ENCODE measurements at regions not wholly inside any gene's neighbourhood (a gene's known extent, or its start where the extent isn't known, plus 50 kb on each side); places are given as distances from the start of the nearest gene placed in this dataset.
"Not testable (repeated sequence)": the region's sequence is repeated elsewhere in the genome, so short reads cannot be mapped to it uniquely, and the experiment has no call there.

- no peak for DNase-seq
Observed at GRCh38 chr3:69688400-69688799, 50.9 kb upstream of the MITF start.

- DNase-seq: no peak
Observed at GRCh38 chr3:69687641-69688040, 51.6 kb upstream of the MITF start.

DNA sequence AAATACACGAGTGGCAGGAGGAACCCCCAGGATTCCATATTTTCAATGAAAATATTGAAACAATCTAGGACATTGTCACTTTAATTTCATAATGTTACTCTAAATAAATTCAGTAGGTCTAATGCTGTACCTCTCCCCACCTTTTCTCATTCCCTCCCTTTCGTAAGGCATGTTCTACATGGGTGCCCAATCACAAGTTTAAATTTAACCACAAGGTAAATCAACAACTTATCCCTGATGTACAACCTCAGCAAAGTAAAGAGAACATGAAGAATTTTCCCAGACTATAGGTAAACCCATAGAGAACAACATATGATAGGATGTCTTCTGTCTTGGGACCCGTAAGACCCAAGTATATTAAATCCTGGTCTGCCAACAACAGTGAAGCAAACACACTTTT is 53.2 kb upstream of the MITF start:
- no peak for DNase-seq

- no peak for DNase-seq
Observed at GRCh38 chr3:69684309-69684961, 54.8 kb upstream of the MITF start.

- no peak for DNase-seq
Observed at GRCh38 chr3:69683082-69683806, 56.0 kb upstream of the MITF start.

DNA sequence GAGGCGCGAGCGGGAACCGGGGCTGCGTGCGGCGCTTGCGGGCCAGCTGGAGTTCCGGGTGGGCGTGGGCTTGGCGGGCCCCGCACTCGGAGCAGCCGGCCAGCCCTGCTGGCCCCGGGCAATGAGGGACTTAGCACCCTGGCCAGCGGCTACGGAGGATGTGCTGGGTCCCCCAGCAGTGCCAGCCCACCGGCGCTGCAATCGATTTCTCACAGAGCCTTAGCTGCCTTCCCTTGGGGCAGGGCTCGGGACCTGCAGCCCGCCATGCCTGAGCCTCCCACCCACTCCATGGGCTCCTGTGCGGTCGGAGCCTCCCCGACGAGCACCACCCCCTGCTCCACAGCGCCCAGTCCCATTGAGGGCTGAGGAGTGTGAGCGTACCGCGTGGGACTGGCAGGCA is 61.8 kb upstream of the MITF start:
- DNase-seq: not testable (repeated sequence)

GRCh38 chr3:69675786-69676530 is 63.3 kb upstream of the MITF start:
- DNase-seq: no peak

- DNase-seq: no peak
Observed at GRCh38 chr3:69674752-69675151, 64.5 kb upstream of the MITF start.

DNA sequence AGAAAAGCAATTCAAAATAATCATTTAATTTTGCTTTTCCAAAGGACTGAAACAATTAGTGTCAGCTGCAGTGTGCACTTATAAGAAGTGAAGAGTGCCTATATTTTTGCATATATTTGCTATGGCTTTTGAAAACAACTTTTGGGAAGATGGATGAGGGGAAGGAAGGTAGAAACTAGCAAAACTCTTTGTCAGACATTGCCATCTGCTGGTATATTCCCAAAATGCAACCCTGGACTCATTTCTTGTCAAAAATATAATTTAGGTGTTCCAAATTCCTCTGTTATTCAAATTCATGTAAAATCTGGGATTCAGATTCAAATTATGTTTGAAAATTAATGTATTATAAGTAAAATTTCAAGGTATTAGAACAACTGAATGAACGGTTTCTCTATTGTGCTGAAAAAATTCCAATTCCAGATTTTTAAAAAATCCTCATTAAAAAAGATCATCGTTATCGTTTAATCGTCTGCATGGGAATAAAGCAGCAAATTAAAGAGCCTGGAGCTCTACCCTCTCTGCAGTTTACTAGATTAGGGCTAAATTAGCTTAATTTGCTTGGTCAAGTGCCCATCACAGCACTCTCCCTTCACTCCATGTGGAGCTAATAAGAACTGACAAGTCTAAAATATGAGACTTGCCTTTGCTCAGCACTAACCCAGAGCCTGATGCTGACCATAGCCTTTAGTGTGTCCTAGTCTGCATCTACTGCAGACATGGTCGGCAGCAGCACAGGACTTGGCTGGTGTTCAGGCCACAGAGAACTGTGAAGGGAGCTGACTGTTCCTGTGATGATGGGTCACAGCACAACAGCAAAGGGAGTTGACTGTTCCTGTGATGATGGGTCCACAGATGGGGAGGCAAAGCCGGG is 67.9 kb upstream of the MITF start:
- peak; percentile 39 for DNase-seq

DNA sequence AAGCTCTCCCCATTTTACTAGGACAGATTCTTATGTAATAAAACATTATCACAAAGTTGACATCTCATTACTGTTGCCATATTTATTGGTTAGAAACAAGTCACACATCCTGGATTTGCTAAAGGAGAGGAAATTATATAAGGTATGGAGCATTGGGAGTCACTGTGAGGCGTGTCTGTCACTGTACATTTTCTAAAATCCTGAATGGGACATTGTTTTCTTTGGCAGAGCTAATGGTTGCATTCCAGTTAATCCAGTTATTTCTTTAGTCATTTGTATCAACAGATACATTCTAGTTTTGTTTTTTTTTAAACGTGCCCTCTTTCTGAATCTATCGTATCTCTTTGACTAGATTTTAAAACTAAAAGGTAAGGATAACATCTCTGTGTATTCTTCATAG is 70.2 kb upstream of the MITF start:
- DNase-seq: no peak

DNA sequence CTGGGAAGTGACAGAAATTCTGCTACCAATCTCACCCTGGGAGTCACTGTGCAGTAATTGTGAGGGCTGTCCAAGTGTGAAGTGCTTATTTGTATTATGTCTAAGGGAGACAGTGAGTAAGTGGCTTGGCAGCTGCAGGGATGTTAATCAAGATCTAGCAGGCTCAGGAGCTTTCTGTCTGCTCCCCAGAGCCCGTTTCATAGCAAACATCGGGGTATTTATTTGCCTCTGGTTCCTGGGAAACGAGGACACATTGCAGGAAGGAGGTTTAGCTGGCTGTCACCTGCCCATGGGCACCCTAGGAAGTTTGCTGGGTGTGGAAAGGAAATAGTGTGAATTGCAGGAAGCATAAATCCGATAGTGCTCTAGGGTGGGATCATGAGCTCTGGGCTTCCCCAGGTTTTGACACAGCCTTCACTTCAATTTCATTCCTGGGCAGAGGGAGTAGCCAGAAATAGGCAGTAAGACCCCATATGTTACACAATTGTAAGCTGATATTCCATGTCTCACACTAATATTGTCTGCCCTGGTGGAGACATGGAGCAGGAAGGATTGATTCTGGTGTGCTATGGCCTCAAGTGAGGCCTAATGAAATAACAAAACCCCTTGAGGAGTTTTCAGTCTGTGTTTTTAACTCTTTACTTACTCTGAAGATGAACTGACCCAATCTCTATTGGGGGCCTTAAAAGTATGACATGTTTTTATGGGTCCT is 74.1 kb upstream of the MITF start:
- DNase-seq: no peak

- no peak for DNase-seq
Observed at GRCh38 chr3:69660631-69661030, 78.6 kb upstream of the MITF start.

- DNase-seq: no peak
Observed at GRCh38 chr3:69659180-69659910, 79.9 kb upstream of the MITF start.

- DNase-seq: no peak
Observed at GRCh38 chr3:69658514-69659140, 80.6 kb upstream of the MITF start.

GRCh38 chr3:69657030-69657429 is 82.2 kb upstream of the MITF start:
- DNase-seq: not testable (repeated sequence)

GRCh38 chr3:69651765-69652164 is 87.5 kb upstream of the MITF start:
- DNase-seq: no peak

GRCh38 chr3:69650066-69650419 is 89.2 kb upstream of the MITF start:
- no peak for DNase-seq

DNA sequence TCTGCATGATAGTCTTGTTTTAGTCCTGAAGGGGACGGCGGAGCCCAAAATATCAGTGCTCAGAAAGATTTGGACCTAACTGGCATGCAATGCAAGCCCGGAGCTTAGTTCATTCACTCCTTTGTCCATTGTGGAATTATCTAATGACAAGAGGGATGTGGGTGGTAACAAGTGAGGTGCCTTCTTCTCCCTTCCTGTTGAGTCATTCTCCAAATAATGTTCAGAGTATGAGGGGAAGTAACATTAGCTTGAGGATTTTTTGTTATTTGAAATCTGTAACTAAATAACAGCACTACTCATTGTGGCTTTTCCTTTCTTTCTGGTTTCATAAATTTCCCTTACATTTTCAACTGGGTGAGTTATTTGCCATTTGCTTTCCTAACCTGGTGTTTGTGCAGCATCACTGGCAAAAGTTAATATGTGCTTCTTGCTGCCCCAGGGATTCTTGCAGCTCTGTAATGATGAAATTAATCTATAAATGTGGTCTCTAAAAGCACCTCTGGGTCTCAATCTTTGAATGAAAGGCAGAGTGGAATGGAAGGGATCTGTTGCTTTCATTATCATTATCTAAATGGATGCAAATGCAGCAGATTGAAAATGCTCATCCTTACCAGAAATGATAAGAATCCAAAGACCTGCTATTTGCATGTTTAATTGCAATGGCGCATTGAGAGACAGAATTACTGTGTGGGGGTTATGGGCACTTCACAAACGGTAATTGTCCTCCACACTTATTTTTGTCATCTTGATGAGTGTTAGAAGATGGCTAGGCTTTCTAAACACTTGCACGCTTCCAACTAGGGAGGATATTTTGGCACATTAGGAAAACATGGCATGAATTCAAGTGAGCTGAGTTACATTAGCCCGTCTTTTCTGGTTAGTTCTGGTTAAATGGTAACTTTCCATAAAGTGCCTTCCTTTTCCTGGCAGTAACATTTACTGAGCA is 89.9 kb upstream of the MITF start:
- no peak for DNase-seq

- DNase-seq: no peak
Observed at GRCh38 chr3:69648126-69648525, 91.1 kb upstream of the MITF start.

DNA sequence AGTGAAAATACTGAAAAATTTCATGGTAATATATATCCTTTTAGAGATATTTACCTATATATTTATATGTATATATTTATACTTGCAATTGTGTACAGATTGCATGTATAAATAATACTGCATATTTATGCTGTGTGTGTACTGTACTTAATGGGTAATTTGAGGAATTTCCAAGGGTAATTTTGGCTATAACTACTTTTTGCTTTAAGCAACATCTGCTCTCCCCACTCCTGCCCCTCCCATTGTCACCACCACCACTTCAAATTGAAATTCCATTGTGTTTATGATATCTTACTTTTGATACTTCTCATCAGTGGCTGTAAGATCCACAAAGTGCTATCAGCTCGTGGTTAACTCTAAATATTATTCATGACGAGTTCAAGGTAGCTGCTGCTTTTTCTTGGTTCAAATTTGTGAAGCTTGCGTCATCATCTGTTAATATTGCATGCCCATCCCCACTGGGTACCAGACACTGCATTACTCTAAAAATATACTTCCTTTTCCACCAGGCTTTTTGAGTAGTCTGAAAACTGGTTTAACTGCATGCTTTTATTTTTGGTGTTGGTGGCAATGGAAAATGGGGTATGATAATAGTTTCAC is 91.7 kb upstream of the MITF start:
- no peak for DNase-seq

Measured in HCEC 1CT (cell line).